ENCODE measurements at regions not wholly inside any gene's neighbourhood (a gene's known extent, or its start where the extent isn't known, plus 50 kb on each side); places are given as distances from the start of the nearest gene placed in this dataset.

DNA sequence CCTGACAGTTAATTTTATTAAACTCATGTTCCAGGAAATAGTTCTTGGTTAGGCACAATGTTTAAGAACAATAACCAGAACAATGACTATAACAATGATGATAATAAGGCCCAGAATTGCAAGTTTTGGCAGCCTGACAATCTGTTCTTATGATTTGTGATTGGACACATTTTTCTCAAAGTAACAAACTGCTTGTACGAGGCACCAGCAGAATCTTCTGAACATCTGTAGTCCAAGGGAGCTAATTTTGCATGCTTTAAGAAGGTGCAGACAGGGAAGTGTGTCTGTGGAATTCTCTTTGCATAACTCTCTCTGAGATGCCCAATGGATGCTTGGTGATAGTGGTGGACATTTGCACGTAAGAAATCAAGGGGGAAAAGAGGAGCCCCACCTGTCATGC, 709.3 kb downstream of the SLC4A3 start:
- H3K9me3 ChIP-seq (ENCODE audit: low read depth): no peaks in the 10 kb centered on the region
- in situ Hi-C loops (cut with MboI): no loop called here
- H3K4me3 ChIP-seq: no peak overlapping the region
- H3K36me3 ChIP-seq (ENCODE audit: low read depth): no peaks in the 10 kb centered on the region
- no peaks in the 10 kb centered on the region for H3F3A ChIP-seq (ENCODE audit: insufficient read depth)
- no peaks in the 10 kb centered on the region for H4K20me1 ChIP-seq (ENCODE audit: insufficient read depth)
- no peak overlapping the region for H3K4me2 ChIP-seq (ENCODE audit: unreplicated experiment)
- H3K9ac ChIP-seq: no peak overlapping the region
- TF ChIP-seq EZH2 (IDR thresholded peaks at IDR 0.05; ENCODE audit: insufficient read depth, poor library complexity, severe bottlenecking) (no peak), EZH2phosphoT487 (IDR thresholded peaks at IDR 0.05; ENCODE audit: insufficient read depth, low read depth) (no peak)
- H3K9me2 ChIP-seq (ENCODE audit: insufficient read depth): no peaks in the 10 kb centered on the region
- no peak overlapping the region for H2AFZ ChIP-seq
- H3K27me3 ChIP-seq (replicated peaks; ENCODE audit: insufficient read depth): no peaks in the 10 kb centered on the region
- no peak overlapping the region for H3K27ac ChIP-seq
- no peaks in the 10 kb centered on the region for H3K79me2 ChIP-seq (ENCODE audit: insufficient read depth)
- no peak for DNase-seq
- WGBS, 2 experiments (ENCODE audit: low coverage in 1 of 2, low lambda C conversion rate in 2 of 2, missing lambda C conversion rate in 2 of 2): 50 to 57% methylated on average over 2 of the region's 2 CpGs
- no peaks in the 10 kb centered on the region for H3K4me1 ChIP-seq (ENCODE audit: insufficient read depth)

DNA sequence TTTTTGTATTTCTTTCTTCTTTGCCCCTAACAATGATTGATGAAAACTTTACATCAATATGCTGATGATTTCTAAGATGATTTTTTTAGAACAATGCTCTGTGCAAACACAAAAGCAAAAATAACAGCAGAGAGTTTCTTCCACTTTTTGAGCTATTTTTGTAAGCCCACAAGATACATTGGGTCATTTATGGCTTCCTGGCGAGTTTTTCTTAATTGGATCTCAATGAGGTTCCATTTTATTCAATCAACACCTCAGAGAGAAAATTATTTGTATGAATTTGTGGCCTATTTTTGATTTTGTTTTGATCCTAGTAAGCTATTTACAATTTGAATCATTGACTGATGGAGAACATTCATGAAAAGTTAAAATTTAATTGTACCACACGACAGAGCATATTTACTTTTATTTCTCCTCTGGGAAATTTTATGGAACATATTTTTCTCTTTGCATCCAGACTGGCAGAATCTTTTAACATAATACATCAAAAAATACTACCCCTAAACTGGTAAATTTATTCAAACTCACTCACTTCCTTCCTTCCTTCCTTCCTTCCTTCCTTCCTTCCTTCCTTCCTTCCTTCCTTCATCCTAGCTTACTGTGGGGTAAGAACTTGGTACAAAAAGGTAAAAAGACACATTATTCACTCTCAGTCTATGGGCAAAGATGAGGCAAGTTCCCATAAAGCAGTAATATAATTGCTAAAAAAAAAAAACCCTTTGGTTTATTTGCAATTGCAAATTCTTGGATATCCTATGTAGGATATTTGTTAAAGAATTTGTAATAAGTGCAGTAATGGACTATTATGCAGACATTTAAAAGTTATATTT, 710.4 kb downstream of the SLC4A3 start:
- no peak overlapping the region for H2AFZ ChIP-seq
- H3K36me3 ChIP-seq (ENCODE audit: low read depth): no peaks in the 10 kb centered on the region
- no peaks in the 10 kb centered on the region for H3F3A ChIP-seq (ENCODE audit: insufficient read depth)
- WGBS, 2 experiments (ENCODE audit: low coverage in 1 of 2, low lambda C conversion rate in 2 of 2, missing lambda C conversion rate in 2 of 2): 77 to 80% methylated on average over 2 of the region's 2 CpGs
- no peak overlapping the region for H3K9ac ChIP-seq
- no peaks in the 10 kb centered on the region for H3K79me2 ChIP-seq (ENCODE audit: insufficient read depth)
- DNase-seq: no peak
- H3K4me3 ChIP-seq: no peak overlapping the region
- H3K27ac ChIP-seq: no peak overlapping the region
- H3K4me2 ChIP-seq (ENCODE audit: unreplicated experiment): no peak overlapping the region
- H3K9me3 ChIP-seq (ENCODE audit: low read depth): no peaks in the 10 kb centered on the region
- in situ Hi-C loops (cut with MboI): no loop called here
- H4K20me1 ChIP-seq (ENCODE audit: insufficient read depth): no peaks in the 10 kb centered on the region
- TF ChIP-seq EZH2phosphoT487 (IDR thresholded peaks at IDR 0.05; ENCODE audit: insufficient read depth, low read depth) (no peak), EZH2 (IDR thresholded peaks at IDR 0.05; ENCODE audit: insufficient read depth, poor library complexity, severe bottlenecking) (no peak)
- no peaks in the 10 kb centered on the region for H3K4me1 ChIP-seq (ENCODE audit: insufficient read depth)
- no peaks in the 10 kb centered on the region for H3K27me3 ChIP-seq (replicated peaks; ENCODE audit: insufficient read depth)
- H3K9me2 ChIP-seq (ENCODE audit: insufficient read depth): no peaks in the 10 kb centered on the region

DNA sequence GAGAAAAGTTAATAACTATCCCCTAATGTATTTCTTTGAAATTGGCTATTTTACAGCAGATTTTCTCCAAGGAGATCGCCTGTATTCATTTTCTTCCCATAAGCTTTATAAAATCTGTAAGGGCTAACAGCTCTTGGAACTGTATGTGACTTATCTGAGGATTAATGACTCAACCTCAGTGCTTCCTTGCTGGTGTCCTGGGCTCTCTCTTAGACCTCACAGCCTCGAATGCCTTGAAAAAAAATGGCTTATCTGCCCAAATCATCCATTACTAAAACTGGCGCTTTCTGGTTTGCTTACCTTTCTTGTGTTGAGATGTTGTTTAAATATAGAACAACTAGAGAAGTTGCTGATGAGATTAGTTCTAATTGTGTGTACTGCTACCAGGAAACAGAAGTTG, 713.6 kb downstream of the SLC4A3 start:
- H3K9me3 ChIP-seq (ENCODE audit: low read depth): no peaks in the 10 kb centered on the region
- in situ Hi-C loops (cut with MboI): no loop called here
- H3K4me2 ChIP-seq (ENCODE audit: unreplicated experiment): no peak overlapping the region
- no peak for DNase-seq
- H3K79me2 ChIP-seq (ENCODE audit: insufficient read depth): no peaks in the 10 kb centered on the region
- no peaks in the 10 kb centered on the region for H3K9me2 ChIP-seq (ENCODE audit: insufficient read depth)
- no peak overlapping the region for H3K9ac ChIP-seq
- H3K36me3 ChIP-seq (ENCODE audit: low read depth): no peaks in the 10 kb centered on the region
- no peaks in the 10 kb centered on the region for H3K4me1 ChIP-seq (ENCODE audit: insufficient read depth)
- no peaks in the 10 kb centered on the region for H3K27me3 ChIP-seq (replicated peaks; ENCODE audit: insufficient read depth)
- H3K4me3 ChIP-seq: no peak overlapping the region
- no peak overlapping the region for H3K27ac ChIP-seq
- 72 to 77% methylated on average over 3 of the region's 3 CpGs for WGBS, 2 experiments (ENCODE audit: low coverage in 1 of 2, low lambda C conversion rate in 2 of 2, missing lambda C conversion rate in 2 of 2)
- H2AFZ ChIP-seq: no peak overlapping the region
- H3F3A ChIP-seq (ENCODE audit: insufficient read depth): no peaks in the 10 kb centered on the region
- H4K20me1 ChIP-seq (ENCODE audit: insufficient read depth): no peaks in the 10 kb centered on the region
- TF ChIP-seq EZH2 (IDR thresholded peaks at IDR 0.05; ENCODE audit: insufficient read depth, poor library complexity, severe bottlenecking): no peak
- TF ChIP-seq EZH2phosphoT487 (IDR thresholded peaks at IDR 0.05; ENCODE audit: insufficient read depth, low read depth): no peak

GRCh38 chr2:220346919-220347318, 719.5 kb downstream of the SLC4A3 start:
- TF ChIP-seq EZH2 (IDR thresholded peaks at IDR 0.05; ENCODE audit: insufficient read depth, poor library complexity, severe bottlenecking) (no peak), EZH2phosphoT487 (IDR thresholded peaks at IDR 0.05; ENCODE audit: insufficient read depth, low read depth) (no peak)
- Histone ChIP-seq H3K9ac (no peak overlapping the region), H3K9me3 (ENCODE audit: low read depth) (no peaks in the 10 kb centered on the region), H3K79me2 (ENCODE audit: insufficient read depth) (no peaks in the 10 kb centered on the region), H3K4me2 (ENCODE audit: unreplicated experiment) (no peak overlapping the region), H3F3A (ENCODE audit: insufficient read depth) (no peaks in the 10 kb centered on the region), H4K20me1 (ENCODE audit: insufficient read depth) (no peaks in the 10 kb centered on the region), H3K27me3 (replicated peaks; ENCODE audit: insufficient read depth) (no peaks in the 10 kb centered on the region), H3K4me3 (no peak overlapping the region), H3K4me1 (ENCODE audit: insufficient read depth) (no peaks in the 10 kb centered on the region), H2AFZ (no peak overlapping the region), H3K9me2 (ENCODE audit: insufficient read depth) (no peaks in the 10 kb centered on the region), H3K36me3 (ENCODE audit: low read depth) (no peaks in the 10 kb centered on the region), H3K27ac (no peak overlapping the region)
- DNase-seq: no peak
- in situ Hi-C loops (cut with MboI): no loop called here
- 35 to 44% methylated on average over 1 of the region's 1 CpG for WGBS, 2 experiments (ENCODE audit: low coverage in 1 of 2, low lambda C conversion rate in 2 of 2, missing lambda C conversion rate in 2 of 2)
